NCI-H2196 (cell line): ENCODE measurements at regions not wholly inside any gene's neighbourhood (a gene's known extent, or its start where the extent isn't known, plus 50 kb on each side); places are given as distances from the start of the nearest gene placed in this dataset.

Experiments used
- DNase-seq: peaks from one replicate; lab custom pipeline; 2025; ENCODE audit not compliant: unreplicated experiment; lab: John Stamatoyannopoulos, UW

GRCh38 chr6:113258771-113259170 lies 598.4 kb upstream of the MARCKS start:
- no peak for DNase-seq

DNA sequence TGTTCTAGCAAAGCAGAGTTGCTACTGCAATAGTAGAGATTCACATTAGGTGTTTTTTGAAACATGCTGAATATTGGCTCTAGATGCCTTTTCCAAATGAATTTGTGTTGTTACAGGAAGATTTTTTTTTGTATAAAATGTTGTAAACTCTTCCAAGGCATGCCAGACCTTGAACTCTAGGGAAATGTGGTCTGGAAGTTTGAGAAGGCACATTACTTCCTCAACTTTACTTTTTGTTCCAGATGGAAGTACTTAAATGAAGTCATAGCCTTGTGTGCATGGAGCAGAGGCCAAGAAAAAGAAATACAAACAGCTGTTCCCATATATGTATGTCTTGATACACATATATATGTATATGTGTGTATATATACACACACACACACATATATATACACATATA lies 585.7 kb upstream of the MARCKS start:
- DNase-seq = no peak

GRCh38 chr6:113276601-113277000 lies 580.5 kb upstream of the MARCKS start:
- no peak for DNase-seq

- DNase-seq = no peak
These were observed 580.0 kb upstream of the MARCKS start for GRCh38 chr6:113277111-113277510.

DNA sequence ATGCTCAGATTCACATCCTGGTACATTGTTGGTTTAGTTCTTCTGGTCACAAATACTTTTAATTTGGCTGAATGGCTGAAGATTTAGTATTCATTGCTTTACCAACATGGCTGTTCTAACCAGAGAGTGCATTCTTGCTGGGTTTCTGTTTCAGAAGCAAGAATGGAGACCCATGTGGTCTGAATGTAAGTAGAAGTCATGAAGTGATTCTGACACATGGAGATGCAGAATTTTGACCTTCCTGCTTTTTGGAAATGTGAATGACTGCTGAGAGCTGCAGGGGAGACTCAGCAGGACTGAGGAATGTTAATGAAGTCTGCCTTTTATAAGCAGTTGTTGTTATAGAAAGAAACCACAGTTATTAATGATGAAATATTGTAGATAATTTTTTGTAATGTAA lies 576.1 kb upstream of the MARCKS start:
- DNase-seq = no peak

- no peak for DNase-seq
These were observed 575.7 kb upstream of the MARCKS start for GRCh38 chr6:113281431-113281830.

- DNase-seq = no peak
These were observed 569.7 kb upstream of the MARCKS start for GRCh38 chr6:113287396-113287795.

GRCh38 chr6:113288409-113288808 lies 568.7 kb upstream of the MARCKS start:
- no peak for DNase-seq

- DNase-seq = no peak
These were observed 568.0 kb upstream of the MARCKS start for GRCh38 chr6:113289166-113289565.

DNA sequence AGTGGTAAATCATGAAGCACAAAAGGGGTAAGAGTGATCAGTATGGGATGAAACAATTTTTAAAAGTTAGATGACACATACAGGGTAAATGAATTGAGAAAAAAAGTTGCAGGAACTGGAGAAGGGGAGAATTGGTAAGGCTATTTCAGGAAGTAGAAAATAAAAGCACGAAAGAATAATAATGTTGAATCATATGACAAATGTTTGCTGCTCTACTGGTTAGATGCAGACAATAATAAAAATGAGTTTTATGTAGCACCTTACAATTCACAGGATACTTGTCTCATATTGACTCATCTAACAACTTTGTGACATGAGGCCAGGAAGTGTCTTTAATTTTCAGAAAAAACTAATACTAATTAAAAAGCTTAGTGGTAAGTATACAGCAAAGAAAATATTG lies 566.5 kb upstream of the MARCKS start:
- no peak for DNase-seq

DNA sequence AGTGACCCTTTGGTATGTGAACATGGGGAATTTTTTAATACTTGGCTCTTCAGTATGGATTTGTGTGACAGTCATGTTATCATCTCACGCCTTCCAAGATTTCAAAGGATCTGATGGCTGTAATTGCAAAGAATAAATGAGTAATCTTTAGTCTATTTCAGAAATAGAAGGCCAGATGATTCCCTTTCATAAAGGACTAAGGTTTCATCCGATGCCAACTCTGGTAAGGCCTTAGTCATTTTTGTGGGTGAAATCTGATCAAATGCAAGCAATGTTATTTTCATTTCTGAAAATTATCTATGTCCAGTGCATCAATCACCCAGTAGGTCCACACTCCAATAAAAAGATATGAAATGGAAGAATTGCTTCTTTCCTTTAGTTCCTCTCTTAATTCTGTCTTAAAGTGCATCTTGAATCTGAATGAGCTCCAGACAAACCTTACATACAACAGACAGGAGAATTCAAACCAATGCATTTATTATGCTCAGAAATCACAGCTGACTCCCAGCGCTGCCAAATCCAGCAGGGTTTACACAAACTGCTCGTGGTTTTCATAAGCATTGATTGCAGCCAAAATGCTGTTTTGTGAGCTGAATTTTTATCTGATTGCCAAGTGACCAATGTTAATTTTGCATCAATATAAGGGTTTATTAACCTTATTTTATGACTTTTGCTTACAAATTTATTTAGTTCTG lies 565.2 kb upstream of the MARCKS start:
- no peak for DNase-seq

DNA sequence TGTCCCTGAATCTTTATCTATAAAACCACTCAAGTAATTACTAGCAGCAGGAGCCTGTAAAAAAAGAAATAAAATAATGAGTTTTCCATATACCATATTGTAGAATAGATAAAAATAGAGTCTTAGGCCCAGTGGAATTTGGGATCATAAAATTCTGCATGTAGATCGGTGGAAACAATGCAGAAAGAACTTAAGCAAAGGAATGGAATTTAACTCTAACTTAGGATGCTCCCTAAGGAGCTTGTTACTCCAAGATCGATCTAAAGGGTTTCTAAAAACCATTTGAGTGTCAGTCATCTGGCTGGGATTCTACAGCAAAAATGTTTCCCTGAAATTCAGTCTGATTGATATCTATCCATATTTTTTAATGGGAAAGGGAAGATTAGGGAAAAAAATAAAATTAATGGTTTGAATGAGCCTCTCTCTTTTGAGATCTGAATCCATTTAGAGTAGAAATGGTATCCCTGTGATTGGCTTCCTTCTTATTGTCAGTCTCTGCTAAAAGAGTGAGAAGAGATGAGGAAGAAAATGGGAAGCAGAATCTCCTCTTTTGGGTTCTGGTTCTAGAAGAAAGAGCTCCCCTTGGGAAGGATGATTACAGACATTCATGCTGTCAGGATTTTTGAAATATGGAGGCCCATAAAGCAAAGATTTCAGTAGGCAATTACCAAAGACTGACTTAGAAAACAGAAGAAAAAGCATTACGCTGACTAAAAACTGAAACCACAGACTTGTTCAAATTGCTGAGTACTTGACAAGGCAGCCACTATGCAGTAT lies 564.3 kb upstream of the MARCKS start:
- DNase-seq = no peak

- DNase-seq = no peak
These were observed 563.8 kb upstream of the MARCKS start for GRCh38 chr6:113293423-113293740.

DNA sequence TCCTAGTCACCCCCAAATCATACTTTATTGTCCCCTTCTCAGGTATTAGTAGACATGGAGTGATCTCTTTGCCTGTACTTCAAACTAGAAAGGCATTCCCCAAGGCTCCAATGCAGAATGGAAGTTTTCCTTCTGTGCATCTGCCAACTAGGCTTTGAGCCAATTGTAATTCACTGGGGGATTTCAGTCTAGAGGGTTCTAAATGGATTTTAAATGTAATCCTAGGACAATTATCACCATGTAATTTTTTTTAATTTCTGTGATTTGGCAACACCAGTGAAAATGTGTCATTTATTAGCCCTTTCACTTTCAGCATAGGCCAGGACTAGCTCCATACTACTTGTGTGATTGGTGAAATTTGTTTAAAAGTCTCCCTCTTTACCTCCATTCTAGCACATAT lies 557.6 kb upstream of the MARCKS start:
- no peak for DNase-seq

- no peak for DNase-seq
These were observed 555.5 kb upstream of the MARCKS start for GRCh38 chr6:113301651-113302050.

DNA sequence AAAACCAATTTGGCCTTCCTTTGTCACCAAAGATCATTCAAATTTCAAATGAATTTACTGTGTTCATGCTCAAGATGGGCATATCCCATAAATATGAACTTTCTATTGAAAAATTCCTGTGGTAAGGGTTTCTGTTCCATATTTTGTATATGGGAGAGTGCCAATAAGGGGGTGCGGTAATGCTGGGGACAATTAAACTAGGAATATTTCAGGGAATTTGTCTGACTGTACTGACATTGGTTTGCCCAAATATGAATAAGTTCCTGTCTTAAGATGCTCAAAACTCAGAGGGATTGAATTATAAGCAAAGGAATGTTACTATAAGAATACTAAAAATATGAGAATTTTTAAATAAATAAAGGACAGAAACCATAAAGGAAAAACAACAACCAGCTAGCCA lies 553.0 kb upstream of the MARCKS start:
- DNase-seq = no peak

DNA sequence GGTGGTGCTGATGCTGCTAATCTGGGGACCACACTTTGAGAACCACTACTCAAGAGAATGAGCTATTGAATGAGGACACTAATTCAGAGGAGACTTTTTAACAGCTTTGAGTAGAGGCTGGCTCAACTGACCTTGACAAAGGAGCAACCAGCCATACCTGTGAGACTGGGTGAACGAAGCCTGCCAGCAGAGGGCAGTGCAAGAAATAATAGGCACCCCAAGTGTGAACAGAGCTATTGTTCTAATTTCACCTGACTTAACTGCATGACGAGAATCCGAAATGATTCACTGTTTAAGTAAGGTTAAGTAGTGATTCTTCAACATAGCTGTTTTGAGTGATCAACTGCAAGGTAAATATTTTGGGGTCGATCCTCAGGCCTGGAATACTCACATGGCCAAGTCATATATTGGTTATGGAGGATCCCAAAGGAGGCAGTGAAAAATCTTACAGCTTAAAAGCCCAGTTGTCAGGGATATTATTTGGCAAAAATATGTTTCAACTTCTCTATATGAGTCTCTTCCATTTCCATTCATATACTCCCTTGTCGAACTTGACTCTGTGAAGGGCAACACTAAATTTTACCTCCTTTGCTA lies 550.5 kb upstream of the MARCKS start:
- no peak for DNase-seq

- no peak for DNase-seq
These were observed 548.9 kb upstream of the MARCKS start for GRCh38 chr6:113308266-113308665.

DNA sequence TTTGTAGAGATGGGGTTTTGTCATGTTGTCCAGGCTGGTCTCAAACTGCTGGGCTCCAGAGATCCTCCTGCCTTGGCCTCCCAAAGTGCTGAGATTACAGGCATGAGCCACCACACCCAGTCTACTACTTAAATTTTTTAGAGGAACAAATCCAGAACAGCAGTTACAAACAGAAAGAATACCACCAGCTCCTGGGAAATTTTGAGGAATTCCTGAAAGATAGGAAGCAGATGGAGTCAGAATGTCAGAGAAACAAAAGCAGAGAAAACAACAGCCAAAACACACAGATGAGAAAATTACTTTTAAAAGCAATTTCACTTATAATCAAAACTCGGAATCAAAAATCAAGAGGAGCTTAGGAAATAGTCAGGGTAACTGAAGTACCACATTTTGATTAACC lies 543.3 kb upstream of the MARCKS start:
- no peak for DNase-seq

- DNase-seq = no peak
These were observed 542.0 kb upstream of the MARCKS start for GRCh38 chr6:113315165-113315564.

GRCh38 chr6:113315879-113316278 lies 541.3 kb upstream of the MARCKS start:
- no peak for DNase-seq

DNA sequence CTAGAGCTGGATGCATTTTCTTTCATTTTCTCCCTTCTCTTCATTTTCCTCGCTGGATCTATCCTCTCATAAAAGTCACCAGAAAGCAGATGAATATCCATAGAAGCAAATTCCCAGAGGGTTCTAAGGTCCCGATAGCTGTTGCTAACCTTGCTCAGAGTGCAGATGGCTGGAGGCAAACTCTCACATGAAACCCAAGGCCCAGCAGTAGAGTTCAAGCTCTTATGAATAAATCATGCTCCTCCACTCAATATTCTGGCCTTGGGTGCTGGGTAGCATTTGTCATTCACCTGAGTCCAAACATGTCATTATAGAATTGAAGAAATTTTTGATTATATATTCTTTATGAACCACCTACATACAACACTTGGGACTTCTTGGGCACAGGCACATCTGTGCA lies 539.7 kb upstream of the MARCKS start:
- DNase-seq = no peak
